ENCODE measurements at regions not wholly inside any gene's neighbourhood (a gene's known extent, or its start where the extent isn't known, plus 50 kb on each side); places are given as distances from the start of the nearest gene placed in this dataset.

- DNase-seq (ENCODE audit: extremely low read depth, insufficient read length): no peak
- H3K27me3 ChIP-seq (replicated peaks; ENCODE audit: control insufficient read depth, insufficient read depth, low read length): no peaks in the 10 kb centered on the region
- no peak overlapping the region for H3K4me3 ChIP-seq (replicated peaks; ENCODE audit: low read depth, low read length)
- TF ChIP-seq CTCF (IDR thresholded peaks at IDR 0.05; ENCODE audit: insufficient read depth, low read length, poor library complexity, severe bottlenecking): no peak
- H3K36me3 ChIP-seq (ENCODE audit: control insufficient read depth, insufficient read depth, low read length): no peaks in the 10 kb centered on the region
Observed at GRCh38 chr13:106311004-106311403, 224.5 kb downstream of the EFNB2 start.

GRCh38 chr13:106310291-106310865 lies 225.1 kb downstream of the EFNB2 start:
- no peak for TF ChIP-seq CTCF (IDR thresholded peaks at IDR 0.05; ENCODE audit: insufficient read depth, low read length, poor library complexity, severe bottlenecking)
- H3K4me3 ChIP-seq (replicated peaks; ENCODE audit: low read depth, low read length): no peak overlapping the region
- H3K27me3 ChIP-seq (replicated peaks; ENCODE audit: control insufficient read depth, insufficient read depth, low read length): no peaks in the 10 kb centered on the region
- no peak for DNase-seq (ENCODE audit: extremely low read depth, insufficient read length)
- no peaks in the 10 kb centered on the region for H3K36me3 ChIP-seq (ENCODE audit: control insufficient read depth, insufficient read depth, low read length)

GRCh38 chr13:106306748-106307277 lies 228.6 kb downstream of the EFNB2 start:
- no peak for TF ChIP-seq CTCF (IDR thresholded peaks at IDR 0.05; ENCODE audit: insufficient read depth, low read length, poor library complexity, severe bottlenecking)
- DNase-seq (ENCODE audit: extremely low read depth, insufficient read length): no peak
- Histone ChIP-seq H3K4me3 (replicated peaks; ENCODE audit: low read depth, low read length) (no peak overlapping the region), H3K27me3 (replicated peaks; ENCODE audit: control insufficient read depth, insufficient read depth, low read length) (no peaks in the 10 kb centered on the region), H3K36me3 (ENCODE audit: control insufficient read depth, insufficient read depth, low read length) (no peaks in the 10 kb centered on the region)

- no peak overlapping the region for H3K4me3 ChIP-seq (replicated peaks; ENCODE audit: low read depth, low read length)
- no peak for DNase-seq (ENCODE audit: extremely low read depth, insufficient read length)
- no peak for TF ChIP-seq CTCF (IDR thresholded peaks at IDR 0.05; ENCODE audit: insufficient read depth, low read length, poor library complexity, severe bottlenecking)
- no peaks in the 10 kb centered on the region for H3K36me3 ChIP-seq (ENCODE audit: control insufficient read depth, insufficient read depth, low read length)
- H3K27me3 ChIP-seq (replicated peaks; ENCODE audit: control insufficient read depth, insufficient read depth, low read length): no peaks in the 10 kb centered on the region
Observed at GRCh38 chr13:106302843-106303242, 232.6 kb downstream of the EFNB2 start.

GRCh38 chr13:106302011-106302410 lies 233.5 kb downstream of the EFNB2 start:
- Histone ChIP-seq H3K4me3 (replicated peaks; ENCODE audit: low read depth, low read length) (no peak overlapping the region), H3K27me3 (replicated peaks; ENCODE audit: control insufficient read depth, insufficient read depth, low read length) (no peaks in the 10 kb centered on the region), H3K36me3 (ENCODE audit: control insufficient read depth, insufficient read depth, low read length) (no peaks in the 10 kb centered on the region)
- no peak for TF ChIP-seq CTCF (IDR thresholded peaks at IDR 0.05; ENCODE audit: insufficient read depth, low read length, poor library complexity, severe bottlenecking)
- DNase-seq (ENCODE audit: extremely low read depth, insufficient read length): no peak

GRCh38 chr13:106299621-106300020 lies 235.8 kb downstream of the EFNB2 start:
- TF ChIP-seq CTCF (IDR thresholded peaks at IDR 0.05; ENCODE audit: insufficient read depth, low read length, poor library complexity, severe bottlenecking): no peak
- Histone ChIP-seq H3K27me3 (replicated peaks; ENCODE audit: control insufficient read depth, insufficient read depth, low read length) (no peaks in the 10 kb centered on the region), H3K36me3 (ENCODE audit: control insufficient read depth, insufficient read depth, low read length) (no peaks in the 10 kb centered on the region), H3K4me3 (replicated peaks; ENCODE audit: low read depth, low read length) (no peak overlapping the region)
- DNase-seq (ENCODE audit: extremely low read depth, insufficient read length): no peak
